ENCODE measurements at regions not wholly inside any gene's neighbourhood (a gene's known extent, or its start where the extent isn't known, plus 50 kb on each side); places are given as distances from the start of the nearest gene placed in this dataset.
"Not testable (repeated sequence)": the region's sequence is repeated elsewhere in the genome, so short reads cannot be mapped to it uniquely, and the experiment has no call there.

GRCh38 chr4:82247629-82248028 is 126.2 kb downstream of the HNRNPD start:
- no peak for DNase-seq (ENCODE audit: low read depth in 3 of 3, low spot score in 1 of 3)

- DNase-seq (ENCODE audit: low read depth in 3 of 3, low spot score in 1 of 3): no peak
Observed at GRCh38 chr4:82247171-82247570, 126.6 kb downstream of the HNRNPD start.

- DNase-seq (ENCODE audit: low read depth in 3 of 3, low spot score in 1 of 3): no peak
Observed at GRCh38 chr4:82241534-82241933, 132.3 kb downstream of the HNRNPD start.

- DNase-seq (ENCODE audit: low read depth in 3 of 3, low spot score in 1 of 3): no peak
Observed at GRCh38 chr4:82240410-82240809, 133.4 kb downstream of the HNRNPD start.

GRCh38 chr4:82237142-82237541 is 136.6 kb downstream of the HNRNPD start:
- DNase-seq (ENCODE audit: low read depth in 3 of 3, low spot score in 1 of 3): not testable (repeated sequence)

GRCh38 chr4:82235346-82235745 is 138.4 kb downstream of the HNRNPD start:
- DNase-seq (ENCODE audit: low read depth in 3 of 3, low spot score in 1 of 3): no peak

- no peak for DNase-seq (ENCODE audit: low read depth in 3 of 3, low spot score in 1 of 3)
Observed at GRCh38 chr4:82232891-82233290, 140.9 kb downstream of the HNRNPD start.

GRCh38 chr4:82231806-82232205 is 142.0 kb downstream of the HNRNPD start:
- no peak for DNase-seq (ENCODE audit: low read depth in 3 of 3, low spot score in 1 of 3)

- DNase-seq (ENCODE audit: low read depth in 3 of 3, low spot score in 1 of 3): no peak
Observed at GRCh38 chr4:82230306-82230705, 143.5 kb downstream of the HNRNPD start.

- DNase-seq (ENCODE audit: low read depth in 3 of 3, low spot score in 1 of 3): no peak
Observed at GRCh38 chr4:82225030-82225429, 148.8 kb downstream of the HNRNPD start.

- no peak for DNase-seq (ENCODE audit: low read depth in 3 of 3, low spot score in 1 of 3)
Observed at GRCh38 chr4:82223715-82224114, 150.1 kb downstream of the HNRNPD start.

- DNase-seq (ENCODE audit: low read depth in 3 of 3, low spot score in 1 of 3): no peak
Observed at GRCh38 chr4:82219346-82219745, 154.4 kb downstream of the HNRNPD start.

GRCh38 chr4:82217986-82218715 is 155.6 kb downstream of the HNRNPD start:
- DNase-seq (ENCODE audit: low read depth in 3 of 3, low spot score in 1 of 3): no peak

GRCh38 chr4:82216219-82216618 is 157.6 kb downstream of the HNRNPD start:
- no peak for DNase-seq (ENCODE audit: low read depth in 3 of 3, low spot score in 1 of 3)

- DNase-seq (ENCODE audit: low read depth in 3 of 3, low spot score in 1 of 3): no peak
Observed at GRCh38 chr4:82215800-82216199, 158.0 kb downstream of the HNRNPD start.

GRCh38 chr4:82215039-82215438 is 158.8 kb downstream of the HNRNPD start:
- DNase-seq (ENCODE audit: low read depth in 3 of 3, low spot score in 1 of 3): no peak

- DNase-seq (ENCODE audit: low read depth in 3 of 3, low spot score in 1 of 3): no peak
Observed at GRCh38 chr4:82213485-82214417, 160.0 kb downstream of the HNRNPD start.

- DNase-seq (ENCODE audit: low read depth in 3 of 3, low spot score in 1 of 3): no peak
Observed at GRCh38 chr4:82201805-82202641, 171.8 kb downstream of the HNRNPD start.

GRCh38 chr4:82201303-82201702 is 172.5 kb downstream of the HNRNPD start:
- no peak for DNase-seq (ENCODE audit: low read depth in 3 of 3, low spot score in 1 of 3)

- no peak for DNase-seq (ENCODE audit: low read depth in 3 of 3, low spot score in 1 of 3)
Observed at GRCh38 chr4:82200046-82200445, 173.7 kb downstream of the HNRNPD start.

- no peak for DNase-seq (ENCODE audit: low read depth in 3 of 3, low spot score in 1 of 3)
Observed at GRCh38 chr4:82194329-82194728, 179.5 kb downstream of the HNRNPD start.
